H9 (cell line): ENCODE measurements at regions not wholly inside any gene's neighbourhood (a gene's known extent, or its start where the extent isn't known, plus 50 kb on each side); places are given as distances from the start of the nearest gene placed in this dataset.

Experiments
- DNase-seq: peaks from one replicate; pipeline ENCODE4 v3.0.0-alpha.2; 2017
- H2AFZ ChIP-seq: one replicate; pipeline ENCODE4 v1.6.1; 2013; ENCODE audit warnings: mild to moderate bottlenecking, low read length, control low read depth, moderate library complexity
- H2AK5ac ChIP-seq: 2 replicates; pipeline ENCODE4 v1.6.1; 2013; ENCODE audit warnings: low read length, control low read depth, mixed read lengths; ENCODE audit not compliant: insufficient read length
- H2BK120ac ChIP-seq: one replicate; pipeline ENCODE4 v1.6.1; 2013; ENCODE audit warnings: low read depth, mild to moderate bottlenecking, low read length, control low read depth, inconsistent platforms; ENCODE audit not compliant: poor library complexity, severe bottlenecking
- H2BK12ac ChIP-seq: 2 replicates; pipeline ENCODE4 v1.6.1; 2013; ENCODE audit warnings: low read length, control low read depth, mixed read lengths, low read depth; ENCODE audit not compliant: insufficient read length
- H2BK15ac ChIP-seq: 2 replicates; pipeline ENCODE4 v1.6.1; 2013; ENCODE audit warnings: low read depth, low read length, control low read depth
- H2BK20ac ChIP-seq: one replicate; pipeline ENCODE4 v1.6.1; 2013; ENCODE audit warnings: low read depth, mild to moderate bottlenecking, low read length, control low read depth, inconsistent platforms; ENCODE audit not compliant: poor library complexity, severe bottlenecking
- H2BK5ac ChIP-seq: 2 replicates; pipeline ENCODE4 v1.6.1; 2013; ENCODE audit warnings: low read length, control low read depth, mixed read lengths; ENCODE audit not compliant: insufficient read length
- H3K14ac ChIP-seq: 2 replicates; pipeline ENCODE4 v1.6.1; 2013; ENCODE audit warnings: low read length, control low read depth; ENCODE audit not compliant: insufficient read depth
- H3K18ac ChIP-seq: 2 replicates; pipeline ENCODE4 v1.6.1; 2013; ENCODE audit warnings: low read depth, mild to moderate bottlenecking, mixed read lengths, low read length, control low read depth; ENCODE audit not compliant: insufficient read length
- H3K23ac ChIP-seq: 2 replicates; pipeline ENCODE4 v1.6.1; 2013; ENCODE audit warnings: low read length, control low read depth, mixed read lengths, low read depth; ENCODE audit not compliant: insufficient read length
- H3K23me2 ChIP-seq: 2 replicates; pipeline ENCODE4 v1.6.1; 2013; ENCODE audit warnings: low read depth, mild to moderate bottlenecking, mixed read lengths, low read length, control low read depth; ENCODE audit not compliant: insufficient read length, poor library complexity, severe bottlenecking
- H3K27ac ChIP-seq: 2 replicates; pipeline ENCODE4 v1.5.1; 2013; ENCODE audit warnings: low read length, control low read depth, mixed read lengths, low read depth; ENCODE audit not compliant: insufficient read length
- H3K27me3 ChIP-seq: 2 replicates; pipeline ENCODE4 v1.6.1; 2013; ENCODE audit warnings: low read length, control low read depth, inconsistent platforms; ENCODE audit not compliant: insufficient read depth
- H3K4ac ChIP-seq: 2 replicates; pipeline ENCODE4 v1.6.1; 2013; ENCODE audit warnings: low read depth, mild to moderate bottlenecking, control low read depth, inconsistent platforms, low read length, moderate library complexity
- H3K4me1 ChIP-seq: 2 replicates; pipeline ENCODE4 v1.6.1; 2013; ENCODE audit warnings: low read length, control low read depth, inconsistent platforms; ENCODE audit not compliant: insufficient read depth
- H3K4me2 ChIP-seq: 2 replicates; pipeline ENCODE4 v1.6.1; 2013; ENCODE audit warnings: low read length, control low read depth, mixed read lengths; ENCODE audit not compliant: insufficient read length, insufficient read depth
- H3K56ac ChIP-seq: 2 replicates; pipeline ENCODE4 v1.6.1; 2013; ENCODE audit warnings: low read depth, mild to moderate bottlenecking, mixed read lengths, low read length, control low read depth; ENCODE audit not compliant: insufficient read length
- H3K79me1 ChIP-seq: 2 replicates; pipeline ENCODE4 v1.6.1; 2013; ENCODE audit warnings: low read depth, mild to moderate bottlenecking, moderate library complexity, low read length, control low read depth, inconsistent platforms; ENCODE audit not compliant: insufficient read depth, poor library complexity, severe bottlenecking
- H3K79me2 ChIP-seq: 2 replicates; pipeline ENCODE4 v1.6.1; 2013; ENCODE audit warnings: low read length, control low read depth, inconsistent platforms; ENCODE audit not compliant: insufficient read depth
- H3K9ac ChIP-seq: 2 replicates; pipeline ENCODE4 v1.6.1; 2013; ENCODE audit warnings: low read length, control low read depth, mixed read lengths; ENCODE audit not compliant: insufficient read length; ENCODE audit errors: extremely low read depth
- H3K9me3 ChIP-seq: one replicate; pipeline ENCODE4 v1.6.1; 2013; ENCODE audit warnings: low read depth, low read length, inconsistent platforms; ENCODE audit not compliant: control insufficient read depth
- H3T11ph ChIP-seq: one replicate; pipeline ENCODE4 v1.6.1; 2013; ENCODE audit warnings: mild to moderate bottlenecking, low read length, control low read depth, inconsistent platforms
- H4K20me1 ChIP-seq: one replicate; pipeline ENCODE4 v1.6.1; 2013; ENCODE audit not compliant: control insufficient read depth, insufficient read length, insufficient read depth
- H4K5ac ChIP-seq: 2 replicates; pipeline ENCODE4 v1.6.1; 2013; ENCODE audit warnings: low read depth, mild to moderate bottlenecking, mixed read lengths, low read length, control low read depth; ENCODE audit not compliant: insufficient read length
- H4K8ac ChIP-seq: replicated peaks from 2 replicates; pipeline ENCODE4 v1.6.1; 2013; ENCODE audit warnings: low read length, control low read depth, mixed read lengths, low read depth; ENCODE audit not compliant: insufficient read length
- H4K91ac ChIP-seq: 2 replicates; pipeline ENCODE4 v1.6.1; 2013; ENCODE audit warnings: low read depth, mild to moderate bottlenecking, moderate library complexity, mixed read lengths, low read length, control low read depth; ENCODE audit not compliant: insufficient read length
- H3K27ac Mint-ChIP-seq, 3 experiments: 2 replicates in 2 of 3; 3 replicates in 1 of 3; pipeline ENCODE4 v1.8.0; 2020 to 2021; ENCODE audit warnings: mixed read lengths in 3 of 3, mild to moderate bottlenecking in 1 of 3, moderate library complexity in 1 of 3
- H3K27me3 Mint-ChIP-seq: 2 replicates; pipeline ENCODE4 v1.8.0; 2021; ENCODE audit warnings: low read depth, mild to moderate bottlenecking, moderate library complexity, mixed read lengths
- H3K36me3 Mint-ChIP-seq, 3 experiments: 2 replicates in 2 of 3; 3 replicates in 1 of 3; pipeline ENCODE4 v1.8.0; 2020 to 2021; ENCODE audit warnings: low read depth in 3 of 3, mixed read lengths in 3 of 3; ENCODE audit not compliant: insufficient read depth in 1 of 3
- H3K4me1 Mint-ChIP-seq, 2 experiments: 2 replicates each; pipeline ENCODE4 v1.8.0; 2020; ENCODE audit warnings: mixed read lengths in 2 of 2
- H3K4me3 Mint-ChIP-seq, 2 experiments: 2 replicates in 1 of 2; 3 replicates in 1 of 2; pipeline ENCODE4 v1.8.0; 2020 to 2021; ENCODE audit warnings: mild to moderate bottlenecking in 2 of 2, mixed read lengths in 2 of 2, moderate library complexity in 1 of 2
- H3K9me3 Mint-ChIP-seq, 2 experiments: 2 replicates in 1 of 2; 3 replicates in 1 of 2; pipeline ENCODE4 v1.8.0; 2020; ENCODE audit warnings: mild to moderate bottlenecking in 2 of 2, mixed read lengths in 2 of 2, moderate library complexity in 1 of 2
- whole genome bisulfite sequencing: extraction: QIAGEN DNeasy Blood & Tissue Kit; methylation state at CpG from one replicate; pipeline ENCODE4 v1.1.7; 2013; ENCODE audit warnings: missing lambda C conversion rate, low lambda C conversion rate, mixed read lengths; ENCODE audit not compliant: insufficient read length; ENCODE audit errors: extremely low coverage; 5-methylcytosine and 5-hydroxymethylcytosine counted together
- TF ChIP-seq, protein P1 (sequence below): fragments of 200-600 bp; sonication (generic); conservative IDR thresholded peaks from 3 replicates; pipeline ENCODE4 v1.8.0; 2021; ENCODE audit warnings: antibody characterized with exemption, mild to moderate bottlenecking

DNA sequence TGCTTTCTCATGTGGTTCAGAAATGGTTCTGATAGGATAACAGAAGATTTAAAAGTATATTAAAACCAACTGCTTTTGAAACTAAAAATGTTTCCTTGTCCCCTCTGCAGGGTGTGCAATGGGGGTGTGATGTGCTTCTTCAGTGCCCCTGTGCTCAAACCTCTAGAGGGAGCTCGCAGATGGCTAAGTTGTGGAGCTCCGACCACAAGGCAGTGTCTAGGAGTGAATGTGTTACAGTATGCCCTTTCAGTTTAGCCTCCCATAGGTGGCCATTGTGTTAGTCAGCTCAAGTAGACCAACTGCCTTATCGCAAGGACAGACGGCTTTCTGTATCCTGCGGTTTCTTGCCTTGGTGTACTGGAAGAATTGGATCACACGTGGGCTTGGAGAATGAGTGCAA is 130.5 kb downstream of the TENT5D start:
- peak; percentile 67 for DNase-seq
- H2BK120ac ChIP-seq = no peak overlapping the region

More for the DNA sequence above, 130.5 kb downstream of the TENT5D start:
- Histone ChIP-seq H4K8ac (no peak overlapping the region), H3K79me2 (no peaks in the 10 kb centered on the region), H3K14ac (no peak overlapping the region), H2BK12ac (no peak overlapping the region), H2AFZ (no peak overlapping the region), H3K79me1 (no peaks in the 10 kb centered on the region), H4K91ac (no peak overlapping the region), H3K4ac (no peak overlapping the region), H3K9ac (no peak overlapping the region), H3K27ac (no peak overlapping the region), H2BK5ac (no peak overlapping the region), H2BK15ac (no peak overlapping the region), H3K27me3 (no peaks in the 10 kb centered on the region), H3K4me1 (no peaks in the 10 kb centered on the region), H3K56ac (no peak overlapping the region), H3T11ph (no peak overlapping the region), H3K18ac (no peak overlapping the region), H3K4me2 (no peak overlapping the region), H2AK5ac (no peak overlapping the region), H3K23me2 (no peaks in the 10 kb centered on the region), H3K9me3 (peaks cover 17% of the 10 kb centered on the region), H2BK20ac (no peak overlapping the region), H4K20me1 (no peaks in the 10 kb centered on the region), H3K23ac (no peak overlapping the region), H4K5ac (no peak overlapping the region)
- no peak overlapping the region for H3K4me3 Mint-ChIP-seq
- no peak overlapping the region for H3K27ac Mint-ChIP-seq
- no peaks in the 10 kb centered on the region for H3K4me1 Mint-ChIP-seq
- peaks cover 68 to 74% of the 10 kb centered on the region in 2 experiments for H3K9me3 Mint-ChIP-seq
- peaks cover 0 to 13% (median 2%) of the 10 kb centered on the region in 3 experiments; a peak in 2 of 7 replicates for H3K36me3 Mint-ChIP-seq
- WGBS = no CpG with 5 or more reads among the region's 6 CpGs
- TF ChIP-seq, protein P1, sequence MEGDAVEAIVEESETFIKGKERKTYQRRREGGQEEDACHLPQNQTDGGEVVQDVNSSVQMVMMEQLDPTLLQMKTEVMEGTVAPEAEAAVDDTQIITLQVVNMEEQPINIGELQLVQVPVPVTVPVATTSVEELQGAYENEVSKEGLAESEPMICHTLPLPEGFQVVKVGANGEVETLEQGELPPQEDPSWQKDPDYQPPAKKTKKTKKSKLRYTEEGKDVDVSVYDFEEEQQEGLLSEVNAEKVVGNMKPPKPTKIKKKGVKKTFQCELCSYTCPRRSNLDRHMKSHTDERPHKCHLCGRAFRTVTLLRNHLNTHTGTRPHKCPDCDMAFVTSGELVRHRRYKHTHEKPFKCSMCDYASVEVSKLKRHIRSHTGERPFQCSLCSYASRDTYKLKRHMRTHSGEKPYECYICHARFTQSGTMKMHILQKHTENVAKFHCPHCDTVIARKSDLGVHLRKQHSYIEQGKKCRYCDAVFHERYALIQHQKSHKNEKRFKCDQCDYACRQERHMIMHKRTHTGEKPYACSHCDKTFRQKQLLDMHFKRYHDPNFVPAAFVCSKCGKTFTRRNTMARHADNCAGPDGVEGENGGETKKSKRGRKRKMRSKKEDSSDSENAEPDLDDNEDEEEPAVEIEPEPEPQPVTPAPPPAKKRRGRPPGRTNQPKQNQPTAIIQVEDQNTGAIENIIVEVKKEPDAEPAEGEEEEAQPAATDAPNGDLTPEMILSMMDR = no peak; the same call in 2 of the 3 replicates
- H3K27me3 Mint-ChIP-seq = no peaks in the 10 kb centered on the region
